Psoas muscle (tissue), 7 donors: ENCODE measurements at regions not wholly inside any gene's neighbourhood (a gene's known extent, or its start where the extent isn't known, plus 50 kb on each side); places are given as distances from the start of the nearest gene placed in this dataset.

Experiments used
- ATAC-seq, 4 donors: fragments of 200-7000 bp; cut with Tn5 transposase; one replicate each; pipeline ENCODE4 v1.9.1; 2020; ENCODE audit warnings: moderate library complexity in 3 of 4, mild to moderate bottlenecking in 2 of 4
- DNase-seq, 2 donors: peaks; one replicate each; pipeline ENCODE4 v3.0.0-alpha.2; 2020
- H3K27ac ChIP-seq: fragments of 200-600 bp; one replicate; pipeline ENCODE4 v1.8.0; 2022
- H3K27me3 ChIP-seq, 3 donors: fragments of 200-600 bp in 1 of 3; one replicate each; pipeline versions ENCODE4 v1.6.1 to v1.8.0; 2013 to 2022; ENCODE audit warnings: low read length in 2 of 3, mild to moderate bottlenecking in 2 of 3, moderate library complexity in 1 of 3; ENCODE audit not compliant: insufficient read depth in 3 of 3
- H3K36me3 ChIP-seq, 2 donors: fragments of 200-600 bp in 1 of 2; one replicate each; pipeline versions ENCODE4 v1.6.1 to v1.8.0; 2013 to 2022; ENCODE audit warnings: low read depth in 1 of 2, mild to moderate bottlenecking in 1 of 2, moderate library complexity in 1 of 2; ENCODE audit not compliant: insufficient read depth in 1 of 2
- H3K4me1 ChIP-seq: fragments of 200-600 bp; one replicate; pipeline ENCODE4 v1.8.0; 2022
- H3K4me3 ChIP-seq: fragments of 200-600 bp; one replicate; pipeline ENCODE4 v1.8.0; 2022; ENCODE audit warnings: mild to moderate bottlenecking
- H3K9me3 ChIP-seq: fragments of 200-600 bp; one replicate; pipeline ENCODE4 v1.8.0; 2022
- WGBS, 3 donors: extraction: QIAGEN DNeasy Blood & Tissue Kit; methylation state at CpG; one replicate each; pipeline versions ENCODE4 v1.1.6 to v1.1.7; 2013; 5-methylcytosine and 5-hydroxymethylcytosine counted together
- intact Hi-C, 2 donors: fragments of 100-400 bp; cut with DNase I; formaldehyde crosslinking; loops; one replicate each; pipeline versions ENCODE4 v1.11.0 to v1.14.2; 2022
- TF ChIP-seq, protein P1 (sequence below): fragments of 200-600 bp; IDR thresholded peaks from one replicate; pipeline ENCODE4 v1.8.0; 2022; ENCODE audit warnings: antibody characterized with exemption
- donor health status: healthy with polysubstance abuse.
- donor health status: DM: no; HTN: no; CAD: no; lungs with moderate emphysema.
- donor health status: Bipolar disorder and iron deficiency.
- donor health status: healthy.
- donor health status: DM: yes; HTN: yes; CAD: no.
- donor health status: DM: no; HTN: no; CAD: no.
- donor health status: DM: yes; HTN: yes; CAD: no.

DNA sequence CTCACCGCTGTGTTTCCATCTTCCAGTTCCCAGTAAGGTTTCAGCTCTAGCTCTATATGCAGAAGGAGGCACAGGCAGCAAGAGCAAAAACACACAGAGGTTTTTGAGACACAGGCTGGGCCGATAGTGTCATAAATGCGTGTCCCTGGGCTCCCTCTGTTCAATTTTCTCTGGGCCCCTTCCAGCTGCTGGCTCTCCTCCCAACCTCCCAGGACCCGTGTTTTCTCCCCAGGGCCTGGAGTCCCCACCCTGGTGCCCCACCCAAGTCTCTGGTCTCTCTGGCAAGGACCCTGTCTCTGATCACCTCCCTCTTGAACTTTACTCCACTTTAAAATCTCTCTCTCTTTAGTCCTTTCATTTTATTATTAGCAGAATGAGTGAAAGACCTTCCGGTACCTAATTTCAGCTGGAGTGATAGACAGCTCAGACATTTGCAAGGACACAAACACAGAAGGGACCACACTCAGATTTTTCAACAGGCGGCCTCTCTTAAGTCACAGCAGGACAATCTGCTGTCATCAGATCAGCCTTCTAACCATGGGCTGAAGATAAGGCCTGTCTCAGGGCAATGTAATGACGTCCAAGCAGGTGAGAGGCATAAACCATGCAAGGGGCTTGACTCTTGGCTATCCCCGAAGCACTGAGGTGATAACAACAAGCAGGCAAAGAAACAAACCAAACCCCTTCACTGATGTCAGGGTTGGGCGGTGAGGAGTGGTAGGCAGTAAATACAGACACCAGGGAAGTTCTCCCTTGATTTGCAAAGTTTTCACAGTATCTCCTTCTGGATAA is 190.0 kb upstream of the IRS2 start:
- H3K4me1 ChIP-seq: no peaks in the 10 kb centered on the region
- no peaks in the 10 kb centered on the region for H3K27me3 ChIP-seq
- 67 to 77% (median 72%) methylated on average over 9 of the region's 9 CpGs for WGBS, 3 donors
- H3K27ac ChIP-seq: no peak overlapping the region
- intact Hi-C loops: no loop called here
- no peak for ATAC-seq
- H3K4me3 ChIP-seq: no peak overlapping the region
- TF ChIP-seq, protein P1, sequence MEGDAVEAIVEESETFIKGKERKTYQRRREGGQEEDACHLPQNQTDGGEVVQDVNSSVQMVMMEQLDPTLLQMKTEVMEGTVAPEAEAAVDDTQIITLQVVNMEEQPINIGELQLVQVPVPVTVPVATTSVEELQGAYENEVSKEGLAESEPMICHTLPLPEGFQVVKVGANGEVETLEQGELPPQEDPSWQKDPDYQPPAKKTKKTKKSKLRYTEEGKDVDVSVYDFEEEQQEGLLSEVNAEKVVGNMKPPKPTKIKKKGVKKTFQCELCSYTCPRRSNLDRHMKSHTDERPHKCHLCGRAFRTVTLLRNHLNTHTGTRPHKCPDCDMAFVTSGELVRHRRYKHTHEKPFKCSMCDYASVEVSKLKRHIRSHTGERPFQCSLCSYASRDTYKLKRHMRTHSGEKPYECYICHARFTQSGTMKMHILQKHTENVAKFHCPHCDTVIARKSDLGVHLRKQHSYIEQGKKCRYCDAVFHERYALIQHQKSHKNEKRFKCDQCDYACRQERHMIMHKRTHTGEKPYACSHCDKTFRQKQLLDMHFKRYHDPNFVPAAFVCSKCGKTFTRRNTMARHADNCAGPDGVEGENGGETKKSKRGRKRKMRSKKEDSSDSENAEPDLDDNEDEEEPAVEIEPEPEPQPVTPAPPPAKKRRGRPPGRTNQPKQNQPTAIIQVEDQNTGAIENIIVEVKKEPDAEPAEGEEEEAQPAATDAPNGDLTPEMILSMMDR: no peak
- H3K9me3 ChIP-seq: no peaks in the 10 kb centered on the region
- DNase-seq: no peak
- no peaks in the 10 kb centered on the region for H3K36me3 ChIP-seq

DNA sequence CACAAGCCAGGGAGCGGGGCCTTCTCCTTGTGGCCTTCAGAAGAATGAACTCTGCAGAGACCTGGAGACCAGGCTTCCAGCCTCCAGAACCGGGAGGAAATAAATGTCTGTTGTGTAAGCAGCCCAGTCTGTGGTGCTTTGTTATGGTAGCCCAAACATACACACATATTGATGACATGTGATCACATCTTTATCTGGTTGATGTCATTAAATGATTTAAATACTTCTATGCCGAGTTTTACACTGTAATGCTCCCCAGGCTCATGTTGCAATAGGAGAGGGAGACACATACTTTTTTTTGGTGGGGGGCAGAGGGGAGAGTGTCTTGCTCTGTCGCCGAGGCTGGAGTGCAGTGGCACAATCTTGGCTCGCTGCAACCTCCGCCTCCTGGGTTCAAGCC is 188.0 kb upstream of the IRS2 start:
- no peaks in the 10 kb centered on the region for H3K9me3 ChIP-seq
- intact Hi-C loops: no loop called here
- no peak for ATAC-seq
- DNase-seq: no peak
- H3K27ac ChIP-seq: no peak overlapping the region
- H3K4me3 ChIP-seq: no peak overlapping the region
- 78 to 88% (median 84%) methylated on average over 7 of the region's 7 CpGs for WGBS, 3 donors
- H3K4me1 ChIP-seq: no peaks in the 10 kb centered on the region
- no peaks in the 10 kb centered on the region for H3K36me3 ChIP-seq
- TF ChIP-seq, protein P1: no peak
- H3K27me3 ChIP-seq: no peaks in the 10 kb centered on the region

DNA sequence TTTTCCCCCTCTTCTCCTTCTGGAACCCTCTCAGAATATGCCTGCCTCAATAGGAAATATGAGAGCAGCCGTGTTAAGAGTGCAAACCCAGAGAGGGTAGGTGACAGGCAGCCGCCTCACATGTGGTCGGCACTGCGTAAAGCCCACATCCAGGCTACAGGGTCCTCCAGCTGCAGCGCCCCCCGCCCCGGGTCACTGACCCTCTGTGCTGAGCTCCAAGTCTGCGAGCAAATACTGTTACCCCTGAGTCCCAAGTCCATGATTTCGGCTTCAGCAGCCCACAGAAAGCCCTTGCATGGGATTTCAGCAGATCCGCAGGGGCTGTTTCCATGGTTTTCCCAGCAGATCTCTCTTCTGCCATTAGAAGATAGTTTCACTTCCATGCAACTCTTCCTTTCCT is 186.9 kb upstream of the IRS2 start:
- no peaks in the 10 kb centered on the region for H3K36me3 ChIP-seq
- ATAC-seq (no peak), DNase-seq (no peak)
- no peak overlapping the region for H3K4me3 ChIP-seq
- intact Hi-C loops: no loop called here
- no peaks in the 10 kb centered on the region for H3K4me1 ChIP-seq
- no peaks in the 10 kb centered on the region for H3K27me3 ChIP-seq
- no peaks in the 10 kb centered on the region for H3K9me3 ChIP-seq
- 87 to 89% (median 89%) methylated on average over 10 of the region's 10 CpGs for WGBS, 3 donors
- TF ChIP-seq, protein P1: no peak
- H3K27ac ChIP-seq: no peak overlapping the region

DNA sequence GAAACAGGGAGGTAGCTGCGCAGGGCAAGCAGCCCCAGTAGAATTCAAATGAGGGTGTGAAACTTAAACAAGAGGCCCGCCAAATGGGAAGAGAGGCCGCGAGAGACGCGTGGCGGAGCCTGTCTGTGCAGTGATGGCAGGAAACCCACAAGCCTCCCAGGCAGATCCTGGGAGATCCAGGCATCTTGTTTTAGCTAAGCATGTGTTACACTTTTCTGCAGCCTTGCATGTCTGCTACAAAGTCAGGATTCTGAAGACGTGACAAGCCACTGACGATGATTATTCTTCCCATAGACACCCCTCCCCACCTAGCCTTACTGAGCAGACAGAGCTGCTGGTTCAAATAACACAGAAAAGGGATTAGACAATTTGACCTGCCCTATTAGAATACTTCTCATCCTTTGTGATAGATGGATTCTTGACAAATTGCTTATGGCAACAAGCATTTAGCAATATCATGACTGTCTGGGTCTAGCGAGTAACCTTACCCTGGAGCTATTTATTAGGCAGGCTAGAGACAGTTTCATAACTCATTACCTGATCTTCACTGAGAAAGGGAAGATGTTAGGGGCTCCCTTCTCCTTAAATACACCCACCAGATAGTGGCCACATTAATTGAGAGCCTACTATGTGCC is 185.2 kb upstream of the IRS2 start:
- Histone ChIP-seq H3K36me3 (no peaks in the 10 kb centered on the region), H3K4me3 (no peak overlapping the region), H3K9me3 (no peaks in the 10 kb centered on the region), H3K27me3 (no peaks in the 10 kb centered on the region), H3K27ac (no peak overlapping the region), H3K4me1 (no peaks in the 10 kb centered on the region)
- ATAC-seq (no peak), DNase-seq (no peak)
- intact Hi-C loops: no loop called here
- WGBS, 3 donors: 89 to 93% (median 91%) methylated on average over 10 of the region's 10 CpGs
- TF ChIP-seq, protein P1: no peak
